Colonic mucosa (tissue), 4 donors: ENCODE measurements at regions not wholly inside any gene's neighbourhood (a gene's known extent, or its start where the extent isn't known, plus 50 kb on each side); places are given as distances from the start of the nearest gene placed in this dataset.
"Not testable (repeated sequence)": the region's sequence is repeated elsewhere in the genome, so short reads cannot be mapped to it uniquely, and the experiment has no call there.

ENCODE experiments used
- DNase-seq: peaks from one replicate; pipeline ENCODE4 v3.0.0-alpha.2; 2020
- H3K27ac ChIP-seq: fragments of 200-600 bp; one replicate; pipeline ENCODE4 v1.8.0; 2021
- H3K27me3 ChIP-seq: fragments of 200-600 bp; one replicate; pipeline ENCODE4 v1.8.0; 2021
- H3K36me3 ChIP-seq: fragments of 200-600 bp; one replicate; pipeline ENCODE4 v1.8.0; 2021
- H3K4me1 ChIP-seq: fragments of 200-600 bp; one replicate; pipeline ENCODE4 v1.8.0; 2021; ENCODE audit warnings: mild to moderate bottlenecking
- H3K4me3 ChIP-seq: fragments of 200-600 bp; one replicate; pipeline ENCODE4 v1.8.0; 2021
- H3K9ac ChIP-seq, 2 donors: one replicate each; pipeline ENCODE4 v1.7.0; 2013; ENCODE audit warnings: control low read depth in 2 of 2, low read depth in 2 of 2, low read length in 2 of 2
- H3K9me3 ChIP-seq: fragments of 200-600 bp; one replicate; pipeline ENCODE4 v1.8.0; 2021
- intact Hi-C: fragments of 100-400 bp; cut with DNase I; formaldehyde crosslinking; loops from one replicate; pipeline ENCODE4 v1.14.1; 2022
- TF ChIP-seq, protein P1 (sequence below): fragments of 200-600 bp; IDR thresholded peaks from one replicate; pipeline ENCODE4 v1.8.0; 2022; ENCODE audit warnings: antibody characterized with exemption, mild to moderate bottlenecking
- donor health status: healthy.
- donor health status: DM: no; HTN: no; CAD: no.
- donor health status: DM: no; HTN: no; CAD: no.

DNA sequence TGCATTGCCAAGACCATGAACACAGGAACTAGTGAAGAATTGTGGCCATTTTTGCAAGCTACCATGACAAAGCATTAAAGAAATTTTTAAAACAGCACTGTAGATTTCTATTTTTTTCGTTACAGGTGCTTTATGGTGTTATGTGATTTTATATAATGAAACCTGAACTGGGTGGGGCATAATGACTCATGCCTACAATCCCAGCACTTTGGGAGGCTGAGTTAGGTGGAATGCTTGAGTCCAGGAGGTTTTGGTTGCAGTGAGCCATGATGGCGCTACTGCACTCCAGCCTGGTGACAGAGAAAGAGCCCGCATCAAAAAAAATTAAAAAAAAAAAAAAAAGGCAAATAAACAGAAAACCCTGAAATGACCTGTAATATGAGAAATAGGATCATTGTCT is 846.7 kb downstream of the EPHA3 start:
- intact Hi-C loops = no loop called here
- no peak for DNase-seq
- no peak overlapping the region for H3K4me3 ChIP-seq
- H3K27ac ChIP-seq = no peak overlapping the region
- TF ChIP-seq, protein P1, sequence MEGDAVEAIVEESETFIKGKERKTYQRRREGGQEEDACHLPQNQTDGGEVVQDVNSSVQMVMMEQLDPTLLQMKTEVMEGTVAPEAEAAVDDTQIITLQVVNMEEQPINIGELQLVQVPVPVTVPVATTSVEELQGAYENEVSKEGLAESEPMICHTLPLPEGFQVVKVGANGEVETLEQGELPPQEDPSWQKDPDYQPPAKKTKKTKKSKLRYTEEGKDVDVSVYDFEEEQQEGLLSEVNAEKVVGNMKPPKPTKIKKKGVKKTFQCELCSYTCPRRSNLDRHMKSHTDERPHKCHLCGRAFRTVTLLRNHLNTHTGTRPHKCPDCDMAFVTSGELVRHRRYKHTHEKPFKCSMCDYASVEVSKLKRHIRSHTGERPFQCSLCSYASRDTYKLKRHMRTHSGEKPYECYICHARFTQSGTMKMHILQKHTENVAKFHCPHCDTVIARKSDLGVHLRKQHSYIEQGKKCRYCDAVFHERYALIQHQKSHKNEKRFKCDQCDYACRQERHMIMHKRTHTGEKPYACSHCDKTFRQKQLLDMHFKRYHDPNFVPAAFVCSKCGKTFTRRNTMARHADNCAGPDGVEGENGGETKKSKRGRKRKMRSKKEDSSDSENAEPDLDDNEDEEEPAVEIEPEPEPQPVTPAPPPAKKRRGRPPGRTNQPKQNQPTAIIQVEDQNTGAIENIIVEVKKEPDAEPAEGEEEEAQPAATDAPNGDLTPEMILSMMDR = no peak
- H3K9me3 ChIP-seq = no peaks in the 10 kb centered on the region
- no peaks in the 10 kb centered on the region for H3K4me1 ChIP-seq
- no peak overlapping the region for H3K9ac ChIP-seq
- H3K36me3 ChIP-seq = no peaks in the 10 kb centered on the region
- no peaks in the 10 kb centered on the region for H3K27me3 ChIP-seq

DNA sequence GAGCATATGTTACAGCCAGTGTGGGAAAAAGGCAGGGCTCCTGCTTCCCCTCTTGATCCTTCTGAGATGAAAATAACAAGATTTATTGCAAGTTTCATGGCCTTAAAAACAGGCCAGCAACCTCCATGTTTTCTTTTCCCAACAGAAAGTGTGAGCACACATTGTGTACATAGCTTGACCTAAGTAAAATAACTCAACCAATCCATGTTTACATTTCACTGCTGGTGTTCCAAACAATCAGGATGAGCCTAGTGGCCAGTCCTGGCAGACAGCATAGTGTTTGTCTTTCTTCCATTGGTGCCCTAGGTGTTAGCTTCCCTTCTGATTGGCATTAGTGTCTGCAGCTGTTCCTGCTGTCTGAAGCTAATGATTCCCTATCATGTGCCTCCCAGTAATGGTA is 847.7 kb downstream of the EPHA3 start:
- TF ChIP-seq, protein P1 = no peak
- H3K36me3 ChIP-seq = no peaks in the 10 kb centered on the region
- H3K9me3 ChIP-seq = no peaks in the 10 kb centered on the region
- no peak overlapping the region for H3K9ac ChIP-seq
- intact Hi-C loops = no loop called here
- H3K4me1 ChIP-seq = no peaks in the 10 kb centered on the region
- no peak overlapping the region for H3K27ac ChIP-seq
- DNase-seq = no peak
- no peak overlapping the region for H3K4me3 ChIP-seq
- no peaks in the 10 kb centered on the region for H3K27me3 ChIP-seq

DNA sequence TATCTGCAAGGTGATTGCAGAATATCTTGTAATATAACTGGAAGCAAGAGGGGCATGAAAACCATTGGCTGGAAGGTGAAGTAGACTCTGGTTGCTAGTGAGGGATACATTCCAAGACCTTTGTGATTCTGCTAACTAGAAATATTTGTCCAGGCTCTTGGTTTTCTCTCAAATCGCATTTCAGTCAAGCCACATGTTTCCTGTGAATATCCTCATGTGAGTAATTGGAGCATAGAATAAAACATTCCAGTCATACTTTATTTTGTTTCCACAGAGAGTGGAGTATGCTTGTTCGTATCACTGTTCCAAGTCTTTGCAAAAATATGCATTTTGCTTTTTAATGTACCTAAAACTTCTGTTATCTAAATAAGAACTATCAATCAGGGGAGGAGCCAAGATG is 850.0 kb downstream of the EPHA3 start:
- H3K9me3 ChIP-seq = no peaks in the 10 kb centered on the region
- TF ChIP-seq, protein P1 = no peak
- H3K36me3 ChIP-seq = no peaks in the 10 kb centered on the region
- no peak overlapping the region for H3K4me3 ChIP-seq
- no peak for DNase-seq
- no peak overlapping the region for H3K27ac ChIP-seq
- H3K9ac ChIP-seq = no peak overlapping the region
- intact Hi-C loops = no loop called here
- H3K4me1 ChIP-seq = no peaks in the 10 kb centered on the region
- no peaks in the 10 kb centered on the region for H3K27me3 ChIP-seq

DNA sequence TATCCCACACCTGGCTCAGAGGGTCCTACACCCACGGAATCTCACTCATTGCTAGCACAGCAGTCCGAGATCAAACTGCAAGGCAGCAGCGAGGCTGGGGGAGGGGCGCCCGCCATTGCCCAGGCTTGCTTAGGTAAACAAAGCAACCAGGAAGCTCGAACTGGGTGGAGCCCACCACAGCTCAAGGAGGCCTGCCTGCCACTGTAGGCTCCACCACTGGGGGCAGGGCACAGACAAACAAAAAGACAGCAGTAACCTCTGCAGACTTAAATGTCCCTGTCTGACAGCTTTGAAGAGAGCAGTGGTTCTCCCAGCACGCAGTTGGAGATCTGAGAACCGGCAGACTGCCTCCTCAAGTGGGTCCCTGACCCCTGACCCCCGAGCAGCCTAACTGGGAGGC is 850.7 kb downstream of the EPHA3 start:
- H3K27ac ChIP-seq, intact Hi-C loops, H3K4me1 ChIP-seq, H3K36me3 ChIP-seq, DNase-seq, H3K9me3 ChIP-seq, H3K4me3 ChIP-seq, H3K27me3 ChIP-seq, H3K9ac ChIP-seq: not testable (repeated sequence)

DNA sequence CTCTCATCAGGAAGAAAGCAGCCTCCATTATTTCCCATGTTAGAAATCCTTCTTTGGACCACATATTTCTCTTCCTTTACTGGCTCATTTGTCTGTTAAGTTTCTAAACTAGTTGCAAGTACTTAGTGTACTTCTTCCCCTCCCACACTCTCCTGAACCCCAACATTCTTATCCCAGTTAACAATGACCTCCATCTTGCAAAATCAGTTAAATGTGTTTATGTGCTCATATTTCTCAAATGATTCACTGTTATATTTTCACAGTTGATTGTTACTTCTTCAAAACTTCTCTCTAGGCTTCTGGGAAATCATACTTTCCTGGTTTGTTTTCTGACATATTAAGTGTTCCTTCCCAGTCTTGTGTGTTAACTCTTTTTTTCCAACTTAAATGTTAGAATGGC is 856.9 kb downstream of the EPHA3 start:
- no peaks in the 10 kb centered on the region for H3K9me3 ChIP-seq
- TF ChIP-seq, protein P1 = no peak
- DNase-seq = no peak
- no peak overlapping the region for H3K27ac ChIP-seq
- no peak overlapping the region for H3K9ac ChIP-seq
- no peaks in the 10 kb centered on the region for H3K36me3 ChIP-seq
- H3K4me3 ChIP-seq = no peak overlapping the region
- intact Hi-C loops = no loop called here
- no peaks in the 10 kb centered on the region for H3K4me1 ChIP-seq
- no peaks in the 10 kb centered on the region for H3K27me3 ChIP-seq

DNA sequence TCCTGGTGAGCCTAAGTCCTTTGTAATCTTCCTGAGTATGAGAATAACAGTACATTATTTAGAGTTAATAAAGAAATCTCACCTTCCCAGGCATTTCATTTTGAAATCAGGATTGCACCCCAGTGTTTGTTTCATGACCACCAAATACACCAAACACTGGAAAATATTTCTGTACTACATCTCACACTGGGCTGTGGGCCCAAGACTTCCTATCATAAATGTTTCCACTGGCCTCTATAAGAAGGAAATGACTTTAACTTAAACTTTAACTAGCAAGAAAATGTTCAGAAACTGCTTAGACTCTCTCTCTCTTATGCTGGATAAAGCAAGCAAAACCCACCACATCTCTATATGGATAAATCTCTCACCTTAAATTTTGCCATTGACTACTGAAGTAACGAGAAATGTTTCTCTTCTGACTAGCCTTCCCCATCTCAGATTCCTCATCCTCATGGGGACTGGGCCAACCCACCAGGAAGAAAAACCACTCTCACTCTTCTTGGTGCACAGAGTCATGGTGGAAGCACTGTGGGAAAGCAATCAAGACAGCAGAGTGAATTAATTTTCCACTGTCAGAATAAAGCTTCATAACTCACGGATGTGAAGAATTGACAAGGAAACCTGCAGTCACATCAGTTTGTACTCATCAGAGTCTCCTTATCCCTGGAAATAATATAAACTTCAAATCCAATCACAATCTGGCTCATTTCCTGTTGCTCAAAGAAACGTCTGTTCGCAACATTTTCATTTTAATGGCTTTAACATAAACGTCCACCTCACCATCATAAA is 859.6 kb downstream of the EPHA3 start:
- Histone ChIP-seq H3K27ac (no peak overlapping the region), H3K4me3 (no peak overlapping the region), H3K4me1 (no peaks in the 10 kb centered on the region), H3K9ac (no peak overlapping the region), H3K27me3 (no peaks in the 10 kb centered on the region), H3K9me3 (no peaks in the 10 kb centered on the region), H3K36me3 (no peaks in the 10 kb centered on the region)
- TF ChIP-seq, protein P1 = no peak
- intact Hi-C loops = no loop called here
- DNase-seq = no peak
